ENCODE measurements at regions not wholly inside any gene's neighbourhood (a gene's known extent, or its start where the extent isn't known, plus 50 kb on each side); places are given as distances from the start of the nearest gene placed in this dataset.

GRCh38 chr7:12074889-12075288 lies 136.2 kb upstream of the TMEM106B start:
- no peak overlapping the region for H3K27ac ChIP-seq (replicated peaks)
- no peak for TF ChIP-seq SPI1 (IDR thresholded peaks at IDR 0.05; ENCODE audit: borderline replicate concordance, low read depth)
- no peak for TF ChIP-seq POLR2AphosphoS5 (IDR thresholded peaks at IDR 0.05; ENCODE audit: low read depth)
- TF ChIP-seq CTCF (IDR thresholded peaks at IDR 0.05; ENCODE audit: insufficient read depth, low read length), result no peak
- no peak for TF ChIP-seq REST (IDR thresholded peaks at IDR 0.05; ENCODE audit: insufficient replicate concordance, low read depth)
- TF ChIP-seq GABPA (IDR thresholded peaks at IDR 0.05; ENCODE audit: low read depth), result no peak
- H3K4me3 ChIP-seq (replicated peaks; ENCODE audit: insufficient read depth, low read length), result no peak overlapping the region
- no peaks in the 10 kb centered on the region for H3K27me3 ChIP-seq (ENCODE audit: insufficient read depth, poor library complexity, severe bottlenecking)
- DNase-seq (ENCODE audit: low read depth in 1 of 2, low spot score in 1 of 2), result no peak

- no peaks in the 10 kb centered on the region for H3K27me3 ChIP-seq (ENCODE audit: insufficient read depth, poor library complexity, severe bottlenecking)
- TF ChIP-seq GABPA (IDR thresholded peaks at IDR 0.05; ENCODE audit: low read depth) (no peak), REST (IDR thresholded peaks at IDR 0.05; ENCODE audit: insufficient replicate concordance, low read depth) (no peak), CTCF (IDR thresholded peaks at IDR 0.05; ENCODE audit: insufficient read depth, low read length) (no peak), SPI1 (IDR thresholded peaks at IDR 0.05; ENCODE audit: borderline replicate concordance, low read depth) (no peak), POLR2AphosphoS5 (IDR thresholded peaks at IDR 0.05; ENCODE audit: low read depth) (no peak)
- DNase-seq (ENCODE audit: low read depth in 1 of 2, low spot score in 1 of 2), result no peak
These were observed 131.1 kb upstream of the TMEM106B start for GRCh38 chr7:12080006-12080405.

GRCh38 chr7:12085516-12085915 lies 125.6 kb upstream of the TMEM106B start:
- DNase-seq (ENCODE audit: low read depth in 1 of 2, low spot score in 1 of 2), result no peak
- TF ChIP-seq REST (IDR thresholded peaks at IDR 0.05; ENCODE audit: insufficient replicate concordance, low read depth) (no peak), CTCF (IDR thresholded peaks at IDR 0.05; ENCODE audit: insufficient read depth, low read length) (no peak), POLR2AphosphoS5 (IDR thresholded peaks at IDR 0.05; ENCODE audit: low read depth) (no peak), GABPA (IDR thresholded peaks at IDR 0.05; ENCODE audit: low read depth) (no peak), SPI1 (IDR thresholded peaks at IDR 0.05; ENCODE audit: borderline replicate concordance, low read depth) (no peak)
- Histone ChIP-seq H3K4me3 (replicated peaks; ENCODE audit: insufficient read depth, low read length) (no peak overlapping the region), H3K27ac (replicated peaks) (no peak overlapping the region), H3K27me3 (ENCODE audit: insufficient read depth, poor library complexity, severe bottlenecking) (no peaks in the 10 kb centered on the region)

More at GRCh38 chr7:12080006-12080405, 131.1 kb upstream of the TMEM106B start:
- H3K4me3 ChIP-seq (replicated peaks; ENCODE audit: insufficient read depth, low read length), result no peak overlapping the region
- H3K27ac ChIP-seq (replicated peaks), result no peak overlapping the region
